HG03280 (cell line): ENCODE measurements at regions not wholly inside any gene's neighbourhood (a gene's known extent, or its start where the extent isn't known, plus 50 kb on each side); places are given as distances from the start of the nearest gene placed in this dataset.

Source experiments
- ATAC-seq: cut with Tn5 transposase; IDR thresholded peaks from one replicate; pipeline ENCODE4 v1.9.1; 2021; ENCODE audit warnings: mild to moderate bottlenecking, moderate library complexity; ENCODE audit not compliant: unreplicated experiment

GRCh38 chr18:22040533-22040932 is 128.9 kb upstream of the GATA6 start:
- no peak for ATAC-seq

- ATAC-seq, result no peak
Observed at GRCh38 chr18:22043837-22044236, 125.6 kb upstream of the GATA6 start.

GRCh38 chr18:22044474-22045220 is 124.7 kb upstream of the GATA6 start:
- ATAC-seq, result no peak

GRCh38 chr18:22045221-22045918 is 124.0 kb upstream of the GATA6 start:
- no peak for ATAC-seq

- no peak for ATAC-seq
Observed at GRCh38 chr18:22046473-22046872, 122.9 kb upstream of the GATA6 start.

- no peak for ATAC-seq
Observed at GRCh38 chr18:22047485-22047884, 121.9 kb upstream of the GATA6 start.

- no peak for ATAC-seq
Observed at GRCh38 chr18:22048221-22048620, 121.2 kb upstream of the GATA6 start.

- ATAC-seq, result no peak
Observed at GRCh38 chr18:22048932-22049615, 120.3 kb upstream of the GATA6 start.

- ATAC-seq, result no peak
Observed at GRCh38 chr18:22052405-22053105, 116.8 kb upstream of the GATA6 start.

- no peak for ATAC-seq
Observed at GRCh38 chr18:22055466-22056238, 113.7 kb upstream of the GATA6 start.

- no peak for ATAC-seq
Observed at GRCh38 chr18:22056950-22057349, 112.4 kb upstream of the GATA6 start.

GRCh38 chr18:22057908-22058527 is 111.4 kb upstream of the GATA6 start:
- no peak for ATAC-seq

- no peak for ATAC-seq
Observed at GRCh38 chr18:22060361-22060760, 109.0 kb upstream of the GATA6 start.

GRCh38 chr18:22063102-22063501 is 106.3 kb upstream of the GATA6 start:
- ATAC-seq, result no peak

GRCh38 chr18:22063672-22064071 is 105.7 kb upstream of the GATA6 start:
- ATAC-seq, result no peak

GRCh38 chr18:22064581-22064980 is 104.8 kb upstream of the GATA6 start:
- ATAC-seq, result no peak

GRCh38 chr18:22065311-22065710 is 104.1 kb upstream of the GATA6 start:
- ATAC-seq, result no peak

GRCh38 chr18:22066083-22066485 is 103.3 kb upstream of the GATA6 start:
- ATAC-seq, result no peak

GRCh38 chr18:22067109-22067508 is 102.3 kb upstream of the GATA6 start:
- no peak for ATAC-seq

GRCh38 chr18:22067682-22068081 is 101.7 kb upstream of the GATA6 start:
- no peak for ATAC-seq
